ENCODE measurements at regions not wholly inside any gene's neighbourhood (a gene's known extent, or its start where the extent isn't known, plus 50 kb on each side); places are given as distances from the start of the nearest gene placed in this dataset.

DNA sequence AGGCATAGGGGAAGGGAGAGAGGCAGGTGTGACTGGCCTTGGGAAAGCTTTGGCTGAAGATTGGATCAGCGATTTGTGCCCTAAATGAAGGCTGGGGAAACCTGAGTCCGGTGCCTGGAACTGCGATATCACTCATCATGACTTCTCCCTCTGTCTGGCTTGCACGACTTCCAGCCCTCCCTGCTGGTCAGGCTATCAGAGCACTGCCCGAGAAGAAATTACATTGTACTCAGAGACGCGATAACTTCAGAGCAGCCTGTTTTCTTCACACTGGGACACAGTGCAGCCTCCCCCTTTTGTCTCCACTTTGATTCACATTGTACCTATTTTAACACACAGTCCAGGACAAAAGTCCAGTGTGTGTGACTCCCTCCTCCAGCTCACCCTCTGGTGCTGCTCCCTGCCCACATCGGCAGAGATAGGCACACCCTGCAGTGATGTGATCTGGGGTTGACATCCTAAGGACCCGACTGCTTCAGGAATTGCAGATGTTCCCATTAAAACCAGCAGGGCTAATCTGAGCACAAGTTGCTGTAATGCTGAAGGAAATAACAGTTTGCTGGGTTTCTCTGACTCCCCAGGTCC is 62.1 kb upstream of the CADM1 start:
- FAIRE-seq (no peak), ATAC-seq (peak; percentile 60)

GRCh38 chr11:115564851-115565250 is 60.6 kb upstream of the CADM1 start:
- intact Hi-C loops (cut with micrococcal nuclease; ENCODE audit: unreplicated experiment) (no loop called here), in situ Hi-C loops (cut with HindIII; ENCODE audit: extremely low pct_ligation_motif_present, low pct_unique_long_range_greater_than_20kb) (no loop called here)
- no peaks in the 10 kb centered on the region for H3K9me3 ChIP-seq (ENCODE audit: low read length)
- 27% methylated on average over 8 of the region's 8 CpGs for WGBS (ENCODE audit: low lambda C conversion rate)
- ChIA-PET POLR2A (no interaction called here), CTCF (ENCODE audit: low intra/inter-chr PET ratio, low total read pairs) (no interaction called here)
- no peak for FAIRE-seq
- H3K4me1 ChIP-seq (ENCODE audit: insufficient read depth, low read length): no peaks in the 10 kb centered on the region
- no peak overlapping the region for H3K9ac ChIP-seq (ENCODE audit: insufficient read depth, low read depth, low read length)
- no peak for ATAC-seq
- H3K4me2 ChIP-seq (ENCODE audit: low read depth, low read length): no peak overlapping the region
- no peaks in the 10 kb centered on the region for H3K36me3 ChIP-seq (replicated peaks in 1 of 2; ENCODE audit: control insufficient read depth in 1 of 2, insufficient read depth in 2 of 2, low read length in 2 of 2)
- H2AFZ ChIP-seq (ENCODE audit: low read length): no peak overlapping the region
- H4K20me1 ChIP-seq (ENCODE audit: insufficient read depth, low read length): no peaks in the 10 kb centered on the region
- H3K27me3 ChIP-seq (ENCODE audit: control insufficient read depth in 1 of 2, insufficient read depth in 2 of 2, low read length in 2 of 2): peaks cover 0 to 6% of the 10 kb centered on the region in 2 experiments; a peak in 1 of 5 replicates
- H3K79me2 ChIP-seq (ENCODE audit: insufficient read depth, low read length): no peaks in the 10 kb centered on the region
- no peak overlapping the region for H3K27ac ChIP-seq (ENCODE audit: extremely low read length, insufficient read depth, low read length)
- DNase-seq (ENCODE audit: low spot score): no peak
- no TSS peak for BruUV-seq (replicated peaks)
- H3K4me3 ChIP-seq (replicated peaks in 1 of 3; ENCODE audit: insufficient read depth in 1 of 3, low read depth in 2 of 3, low read length in 3 of 3): no peak overlapping the region
- TF ChIP-seq ZNF574 (CRISPR knock-in tag; IDR thresholded peaks at IDR 0.05) (no peak), MAFK (conservative IDR thresholded peaks at IDR 0.05 in 1 of 2, IDR thresholded peaks at IDR 0.05 in 1 of 2; ENCODE audit: low read length in 2 of 2) (no peak), RBM22 (optimal IDR thresholded peaks at IDR 0.05; ENCODE audit: low read length) (no peak)

More for the DNA sequence above, 62.1 kb upstream of the CADM1 start:
- Histone ChIP-seq H3K9ac (ENCODE audit: insufficient read depth, low read depth, low read length) (no peak overlapping the region), H3K4me1 (ENCODE audit: insufficient read depth, low read length) (no peaks in the 10 kb centered on the region), H3K79me2 (ENCODE audit: insufficient read depth, low read length) (no peaks in the 10 kb centered on the region), H3K36me3 (replicated peaks in 1 of 2; ENCODE audit: control insufficient read depth in 1 of 2, insufficient read depth in 2 of 2, low read length in 2 of 2) (no peaks in the 10 kb centered on the region), H3K4me2 (ENCODE audit: low read depth, low read length) (no peak overlapping the region), H2AFZ (ENCODE audit: low read length) (no peak overlapping the region), H3K27me3 (ENCODE audit: control insufficient read depth in 1 of 2, insufficient read depth in 2 of 2, low read length in 2 of 2) (peaks cover 0 to 6% of the 10 kb centered on the region in 2 experiments; a peak in 1 of 5 replicates), H3K27ac (ENCODE audit: extremely low read length, insufficient read depth, low read length) (no peak overlapping the region), H3K4me3 (replicated peaks in 1 of 3; ENCODE audit: insufficient read depth in 1 of 3, low read depth in 2 of 3, low read length in 3 of 3) (no peak overlapping the region), H3K9me3 (ENCODE audit: low read length) (no peaks in the 10 kb centered on the region), H4K20me1 (ENCODE audit: insufficient read depth, low read length) (no peaks in the 10 kb centered on the region)
- 38% methylated on average over 5 of the region's 9 CpGs for WGBS (ENCODE audit: low lambda C conversion rate)
- ChIA-PET CTCF (ENCODE audit: low intra/inter-chr PET ratio, low total read pairs) (no interaction called here), POLR2A (no interaction called here)
- no TSS peak for BruUV-seq (replicated peaks)
- TF ChIP-seq ZNF644 (CRISPR knock-in tag; IDR thresholded peaks at IDR 0.05; ENCODE audit: low read depth) (no peak), FOXA1 (IDR thresholded peaks at IDR 0.05) (no peak), FOXA1 (CRISPR knock-in tag; IDR thresholded peaks at IDR 0.05) (no peak), ZNF274 (CRISPR knock-in tag; IDR thresholded peaks at IDR 0.05) (no peak), ZBTB14 (CRISPR knock-in tag; IDR thresholded peaks at IDR 0.05) (no peak), ZNF12 (CRISPR knock-in tag; IDR thresholded peaks at IDR 0.05) (no peak), ZNF558 (CRISPR knock-in tag; IDR thresholded peaks at IDR 0.05; ENCODE audit: borderline replicate concordance) (no peak), YY1 (IDR thresholded peaks at IDR 0.05; ENCODE audit: insufficient read depth, insufficient replicate concordance, low read depth, low read length) (no peak)
- intact Hi-C loops (cut with micrococcal nuclease; ENCODE audit: unreplicated experiment): no loop called here
- no peak for DNase-seq (ENCODE audit: low spot score)
- in situ Hi-C loops (cut with HindIII; ENCODE audit: extremely low pct_ligation_motif_present, low pct_unique_long_range_greater_than_20kb): no loop called here

Measured in HepG2 (cell line).